Activated CD4-positive, alpha-beta memory T cell treated with anti-CD3 and anti-CD28 coated beads, Interleukin-2, amount 10 ng/mL, durations not matched to agents 7 days and 5 days (primary cell): ENCODE measurements at regions not wholly inside any gene's neighbourhood (a gene's known extent, or its start where the extent isn't known, plus 50 kb on each side); places are given as distances from the start of the nearest gene placed in this dataset.
"Not testable (repeated sequence)": the region's sequence is repeated elsewhere in the genome, so short reads cannot be mapped to it uniquely, and the experiment has no call there.

Experiments
- CTCF ChIA-PET: fragments of 350-600 bp; sonication (Branson Sonifier 250); formaldehyde crosslinking; loops from one replicate; lab custom pipeline; 2021; ENCODE audit warnings: antibody characterized with exemption, inconsistent platforms; lab: Charles Lee
- POLR2A ChIA-PET: fragments of 350-600 bp; sonication (Branson Sonifier 250); formaldehyde crosslinking; loops from one replicate; lab custom pipeline; 2021; ENCODE audit warnings: antibody characterized with exemption; lab: Charles Lee
- DNase-seq: peaks from one replicate; pipeline ENCODE4 v3.0.0-alpha.2; 2020
- H3K27ac Mint-ChIP-seq: one replicate; pipeline ENCODE4 v1.8.0; 2021; ENCODE audit warnings: mild to moderate bottlenecking, mixed read lengths
- H3K27me3 Mint-ChIP-seq: one replicate; pipeline ENCODE4 v1.8.0; 2021; ENCODE audit warnings: mixed read lengths
- H3K36me3 Mint-ChIP-seq: one replicate; pipeline ENCODE4 v1.8.0; 2021; ENCODE audit warnings: low read depth, mixed read lengths
- H3K4me1 Mint-ChIP-seq: one replicate; pipeline ENCODE4 v1.8.0; 2021; ENCODE audit warnings: mixed read lengths
- H3K4me3 Mint-ChIP-seq: one replicate; pipeline ENCODE4 v1.8.0; 2021; ENCODE audit warnings: mild to moderate bottlenecking, mixed read lengths
- H3K9me3 Mint-ChIP-seq: one replicate; pipeline ENCODE4 v1.8.0; 2021; ENCODE audit warnings: mixed read lengths

DNA sequence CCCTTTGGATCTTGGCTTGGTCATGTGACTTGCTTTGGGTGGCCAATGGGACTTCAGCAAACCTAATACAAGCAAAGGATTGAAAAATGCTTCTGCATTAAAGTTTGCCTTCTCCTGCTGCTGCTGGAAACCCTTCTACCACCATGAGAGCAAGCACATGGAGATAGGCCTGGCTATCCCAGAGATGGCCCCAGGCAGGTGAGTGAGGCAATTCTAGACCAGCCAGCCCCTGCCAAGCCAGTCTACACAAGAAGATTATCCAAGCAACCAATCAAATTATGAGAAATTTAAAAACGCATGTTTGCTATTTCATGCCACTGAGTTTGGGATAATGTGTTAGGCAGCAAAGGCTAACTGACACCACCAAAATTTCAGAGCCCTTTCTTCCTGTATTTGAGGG is 274.3 kb downstream of the TFAP2C start:
- Mint-ChIP-seq H3K27me3 (no peaks in the 10 kb centered on the region), H3K27ac (no peak overlapping the region), H3K4me3 (no peak overlapping the region), H3K36me3 (no peaks in the 10 kb centered on the region), H3K9me3 (no peaks in the 10 kb centered on the region), H3K4me1 (no peaks in the 10 kb centered on the region)
- ChIA-PET POLR2A (no interaction called here), CTCF (no interaction called here)
- DNase-seq: no peak

DNA sequence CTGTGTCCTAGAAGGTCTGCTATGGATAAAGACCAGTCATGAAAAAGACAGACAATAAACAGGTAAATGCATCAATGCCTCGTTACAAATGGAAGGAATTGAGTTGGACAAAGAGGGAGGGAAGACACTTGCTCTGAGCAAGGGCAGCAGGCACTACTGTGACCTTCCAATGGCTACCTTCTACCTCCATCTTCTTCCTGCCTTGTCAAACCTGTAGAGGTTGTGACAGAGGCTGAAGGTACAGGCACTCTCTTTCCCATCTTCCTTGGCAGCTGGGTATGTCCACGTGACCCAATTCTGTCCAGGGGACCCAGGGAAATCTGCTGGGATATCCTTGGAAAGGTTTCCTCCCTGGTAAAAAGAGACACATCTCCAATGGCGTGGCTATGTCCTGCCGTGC is 274.8 kb downstream of the TFAP2C start:
- POLR2A ChIA-PET: no interaction called here
- Mint-ChIP-seq H3K9me3 (no peaks in the 10 kb centered on the region), H3K4me3 (no peak overlapping the region), H3K27ac (no peak overlapping the region), H3K27me3 (no peaks in the 10 kb centered on the region), H3K4me1 (no peaks in the 10 kb centered on the region), H3K36me3 (no peaks in the 10 kb centered on the region)
- CTCF ChIA-PET: no interaction called here
- DNase-seq: no peak

DNA sequence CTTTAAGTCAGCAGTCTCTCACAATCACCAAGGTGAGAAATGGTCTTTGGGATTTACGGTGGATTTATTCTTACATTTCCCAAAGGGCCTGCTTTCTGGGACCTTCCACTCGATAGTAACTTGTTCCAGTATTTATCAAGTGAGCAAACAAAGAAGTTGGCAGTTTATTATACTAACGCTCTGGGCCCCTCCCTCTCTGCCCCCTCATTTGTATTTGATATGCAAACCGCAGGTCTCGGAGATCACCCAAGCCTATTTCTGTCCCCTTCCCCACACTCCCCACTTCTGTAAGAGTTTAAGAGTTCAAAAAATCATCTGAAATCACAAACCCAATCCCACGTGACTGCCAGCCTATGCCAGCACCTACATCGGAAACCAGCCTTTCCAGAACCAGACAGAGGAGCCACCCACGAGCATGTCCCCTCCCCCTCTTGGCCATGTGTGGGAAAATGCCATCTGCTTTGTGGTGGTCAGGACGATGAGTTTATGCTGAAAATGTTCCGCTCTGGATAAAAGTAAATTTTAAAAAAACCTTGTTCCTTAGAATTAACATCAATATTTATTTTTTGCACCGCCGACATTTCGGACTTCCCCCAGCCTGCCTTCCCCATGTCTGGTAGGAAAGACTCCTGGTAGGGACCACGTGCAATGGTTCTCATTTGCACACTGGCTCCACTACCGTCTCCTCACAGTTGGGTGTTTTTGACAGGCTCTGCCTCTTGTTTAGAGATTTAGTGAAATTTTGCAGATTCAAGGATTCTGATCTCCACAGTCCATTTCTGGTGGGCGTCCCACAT is 281.0 kb downstream of the TFAP2C start:
- no peaks in the 10 kb centered on the region for H3K9me3 Mint-ChIP-seq
- H3K36me3 Mint-ChIP-seq: no peaks in the 10 kb centered on the region
- no peaks in the 10 kb centered on the region for H3K27me3 Mint-ChIP-seq
- no peaks in the 10 kb centered on the region for H3K4me1 Mint-ChIP-seq
- no peak for DNase-seq
- H3K27ac Mint-ChIP-seq: no peak overlapping the region
- no peak overlapping the region for H3K4me3 Mint-ChIP-seq
- ChIA-PET CTCF (no interaction called here), POLR2A (no interaction called here)

DNA sequence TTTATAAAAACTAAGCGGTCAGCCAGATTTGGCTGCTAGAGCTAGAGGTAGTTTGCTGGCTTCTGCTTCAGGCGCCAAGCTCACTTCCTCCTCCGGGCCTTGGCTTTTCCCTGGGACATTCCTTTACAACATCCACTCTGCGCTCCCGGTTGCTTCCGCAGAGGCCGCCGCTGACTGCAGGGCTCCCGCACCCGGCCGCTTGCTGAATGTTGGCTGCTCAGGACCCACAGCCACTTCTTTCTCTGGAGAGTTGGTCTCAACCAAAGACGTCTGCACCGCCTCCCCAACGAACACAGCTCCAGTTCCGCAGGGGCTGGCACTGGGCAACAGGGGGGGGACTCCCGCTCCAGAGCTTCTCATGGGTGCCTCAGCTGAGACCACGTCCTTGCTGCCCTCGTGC is 282.8 kb downstream of the TFAP2C start:
- ChIA-PET CTCF (no interaction called here), POLR2A (no interaction called here)
- Mint-ChIP-seq H3K9me3 (no peaks in the 10 kb centered on the region), H3K27me3 (no peaks in the 10 kb centered on the region), H3K4me3 (no peak overlapping the region), H3K36me3 (no peaks in the 10 kb centered on the region), H3K27ac (no peak overlapping the region), H3K4me1 (no peaks in the 10 kb centered on the region)
- no peak for DNase-seq

DNA sequence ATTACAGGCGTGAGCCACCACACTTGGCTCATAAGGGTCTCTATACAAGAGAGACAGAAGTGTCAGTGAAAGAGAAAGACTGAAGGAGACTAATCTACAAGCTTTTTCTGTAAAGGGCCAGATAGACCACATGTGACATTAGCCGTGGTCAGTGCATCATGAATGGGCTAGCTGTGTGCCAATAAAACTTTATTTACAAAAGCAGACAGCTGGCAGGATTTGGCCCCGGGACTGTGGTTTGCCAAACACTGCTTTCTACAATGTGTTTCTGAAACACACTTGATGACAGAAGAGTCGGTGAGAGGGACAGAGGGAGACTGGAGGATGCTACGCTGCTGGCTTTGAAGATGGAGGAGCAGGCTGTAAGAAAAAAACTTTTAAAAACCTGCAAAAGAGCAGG is 285.4 kb downstream of the TFAP2C start:
- POLR2A ChIA-PET: no interaction called here
- no peak for DNase-seq
- H3K4me3 Mint-ChIP-seq: no peak overlapping the region
- no peaks in the 10 kb centered on the region for H3K9me3 Mint-ChIP-seq
- H3K4me1 Mint-ChIP-seq: no peaks in the 10 kb centered on the region
- no peaks in the 10 kb centered on the region for H3K27me3 Mint-ChIP-seq
- no peak overlapping the region for H3K27ac Mint-ChIP-seq
- H3K36me3 Mint-ChIP-seq: no peaks in the 10 kb centered on the region
- CTCF ChIA-PET: no interaction called here

DNA sequence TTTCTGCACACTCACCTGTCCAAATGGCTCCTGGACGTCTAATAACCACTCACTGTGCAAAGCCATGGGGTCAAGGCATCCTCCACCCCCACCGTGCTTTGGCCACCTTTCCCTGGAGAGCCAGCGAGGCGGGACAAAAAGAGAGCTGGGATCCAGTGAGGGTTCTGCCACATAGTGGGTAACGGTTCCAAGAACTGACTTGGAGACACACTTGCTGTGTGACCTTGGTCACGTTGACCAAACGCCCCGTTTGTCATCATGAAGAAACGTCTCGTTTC is 287.2 kb downstream of the TFAP2C start:
- no peaks in the 10 kb centered on the region for H3K4me1 Mint-ChIP-seq
- H3K9me3 Mint-ChIP-seq: no peaks in the 10 kb centered on the region
- no peak for DNase-seq
- H3K27me3 Mint-ChIP-seq: no peaks in the 10 kb centered on the region
- POLR2A ChIA-PET: no interaction called here
- CTCF ChIA-PET: no interaction called here
- no peak overlapping the region for H3K27ac Mint-ChIP-seq
- no peaks in the 10 kb centered on the region for H3K36me3 Mint-ChIP-seq
- no peak overlapping the region for H3K4me3 Mint-ChIP-seq

DNA sequence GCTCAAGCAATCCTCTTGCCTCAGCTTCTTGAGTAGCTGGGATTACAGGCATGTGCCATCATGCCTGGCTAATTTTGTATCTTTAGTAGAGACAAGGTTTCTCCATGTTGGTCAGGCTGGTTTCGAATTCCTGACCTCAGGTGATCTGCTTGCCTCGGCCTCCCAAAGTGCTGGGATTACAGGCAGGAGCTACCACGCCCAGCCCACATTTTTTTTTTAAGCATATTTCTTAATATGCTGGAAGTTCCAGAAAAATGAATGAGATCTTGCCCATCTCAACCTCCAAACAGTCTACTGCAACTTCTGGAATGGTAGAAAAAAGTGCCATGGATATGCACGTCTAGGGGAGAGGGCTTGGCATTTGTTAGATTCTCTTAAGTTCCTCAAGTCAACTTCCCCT is 290.9 kb downstream of the TFAP2C start:
- POLR2A ChIA-PET, H3K4me3 Mint-ChIP-seq, CTCF ChIA-PET, H3K27ac Mint-ChIP-seq, H3K9me3 Mint-ChIP-seq, H3K4me1 Mint-ChIP-seq, H3K36me3 Mint-ChIP-seq, DNase-seq: not testable (repeated sequence)
- H3K27me3 Mint-ChIP-seq: peaks cover 18% of the 10 kb centered on the region

DNA sequence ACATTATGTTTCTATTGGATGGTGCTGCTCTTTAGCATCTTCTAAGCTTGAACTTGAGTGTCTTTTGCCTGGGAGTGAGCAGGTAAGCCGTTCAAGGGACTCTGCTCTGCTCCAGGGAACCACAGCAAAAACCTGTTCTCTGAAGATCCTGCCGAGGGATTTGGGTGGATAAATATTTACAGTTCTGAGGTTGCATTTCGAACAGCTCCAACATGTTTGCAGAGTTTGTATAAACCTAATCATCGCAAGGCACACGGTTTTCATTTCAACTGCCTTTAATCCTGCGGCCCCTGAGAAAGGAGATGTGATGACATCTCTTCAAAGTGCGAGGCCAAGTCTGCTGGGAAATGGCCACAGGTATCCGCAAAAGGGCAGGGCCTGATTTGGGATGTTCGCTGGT is 293.4 kb downstream of the TFAP2C start:
- no peak overlapping the region for H3K4me3 Mint-ChIP-seq
- H3K36me3 Mint-ChIP-seq: peaks cover 3% of the 10 kb centered on the region
- H3K27me3 Mint-ChIP-seq: peaks cover 41% of the 10 kb centered on the region
- H3K4me1 Mint-ChIP-seq: no peaks in the 10 kb centered on the region
- DNase-seq: no peak
- ChIA-PET POLR2A (no interaction called here), CTCF (no interaction called here)
- no peaks in the 10 kb centered on the region for H3K9me3 Mint-ChIP-seq
- H3K27ac Mint-ChIP-seq: no peak overlapping the region

DNA sequence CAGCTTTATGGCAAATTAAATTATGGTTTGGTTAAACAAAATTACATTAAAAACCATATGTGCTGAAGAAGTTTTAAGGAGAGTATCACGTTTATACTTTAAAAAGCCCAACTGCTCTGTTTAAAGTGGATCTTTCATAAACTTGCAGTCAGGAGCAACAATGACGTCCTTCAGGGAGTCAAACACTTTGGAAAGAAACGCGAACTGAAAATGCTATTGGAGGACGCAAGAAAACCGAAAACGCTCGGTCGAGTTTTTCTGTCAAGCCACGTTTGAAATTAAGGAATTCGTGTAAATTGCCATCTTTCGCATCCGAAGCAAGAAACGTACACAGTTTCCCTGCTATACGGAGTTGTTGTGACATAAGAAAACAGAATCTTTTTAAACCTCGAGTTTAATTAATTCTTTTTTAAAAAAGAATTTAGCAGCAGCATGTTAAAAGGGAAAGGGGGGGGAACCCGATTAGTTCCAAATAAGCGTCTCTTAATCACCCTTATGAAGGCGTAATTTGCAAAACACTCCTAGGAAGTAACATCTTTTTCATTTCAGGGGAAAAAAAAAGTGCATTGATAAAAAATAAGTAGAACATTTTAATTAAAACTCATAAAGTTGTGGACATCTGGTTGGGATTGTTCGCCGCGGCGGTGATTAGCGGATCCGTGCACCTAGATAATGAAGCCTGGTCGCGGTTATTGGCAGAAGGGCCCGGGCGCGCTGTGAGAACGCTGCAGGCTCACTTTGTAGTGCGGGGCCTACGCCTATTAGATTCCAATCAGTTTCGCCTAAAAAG is 295.4 kb downstream of the TFAP2C start:
- CTCF ChIA-PET: no interaction called here
- Mint-ChIP-seq H3K4me3 (no peak overlapping the region), H3K27ac (no peak overlapping the region), H3K27me3 (peaks cover 58% of the 10 kb centered on the region), H3K4me1 (no peaks in the 10 kb centered on the region), H3K9me3 (no peaks in the 10 kb centered on the region), H3K36me3 (peaks cover 3% of the 10 kb centered on the region)
- DNase-seq: no peak
- POLR2A ChIA-PET: no interaction called here

DNA sequence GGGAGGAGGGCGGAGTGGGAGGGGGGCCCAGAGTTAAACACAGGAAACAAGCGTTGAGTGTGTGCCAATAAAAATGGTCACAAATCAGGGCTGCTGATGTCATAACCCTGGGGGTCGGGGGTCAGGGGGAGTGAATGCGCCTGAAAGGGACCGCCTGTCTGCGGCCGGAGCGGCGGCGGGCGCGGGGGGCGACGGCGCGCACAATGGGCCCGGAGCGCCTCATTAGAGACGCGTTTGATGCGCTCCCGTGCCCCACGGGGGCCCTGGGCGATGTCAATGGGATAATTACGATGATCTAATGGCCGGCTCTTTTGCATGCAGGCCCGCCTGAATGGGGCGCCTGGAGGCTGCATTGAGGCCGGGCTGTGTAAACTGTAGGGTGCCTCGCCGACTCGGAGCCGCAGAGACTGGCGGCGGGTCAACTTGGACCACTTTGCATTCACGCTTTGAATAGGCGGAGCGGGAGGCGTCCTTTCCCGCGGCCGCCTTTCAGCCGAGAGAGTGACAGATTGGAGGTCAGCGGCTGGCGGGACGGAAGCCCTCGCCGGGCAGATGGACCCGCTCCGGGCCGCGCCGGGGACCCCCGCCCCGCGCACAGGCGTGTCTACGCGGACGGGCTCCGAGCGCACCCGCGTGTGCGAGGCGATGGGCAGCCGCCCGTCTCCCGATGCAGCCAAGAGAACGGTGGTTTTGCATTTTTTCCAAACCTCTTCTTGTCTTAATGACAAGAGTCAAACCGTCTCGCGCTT is 296.1 kb downstream of the TFAP2C start:
- Mint-ChIP-seq H3K27ac (no peak overlapping the region), H3K9me3 (no peaks in the 10 kb centered on the region), H3K36me3 (peaks cover 3% of the 10 kb centered on the region), H3K27me3 (peaks cover 64% of the 10 kb centered on the region), H3K4me1 (no peaks in the 10 kb centered on the region), H3K4me3 (no peak overlapping the region)
- POLR2A ChIA-PET: no interaction called here
- CTCF ChIA-PET: no interaction called here
- DNase-seq: no peak

DNA sequence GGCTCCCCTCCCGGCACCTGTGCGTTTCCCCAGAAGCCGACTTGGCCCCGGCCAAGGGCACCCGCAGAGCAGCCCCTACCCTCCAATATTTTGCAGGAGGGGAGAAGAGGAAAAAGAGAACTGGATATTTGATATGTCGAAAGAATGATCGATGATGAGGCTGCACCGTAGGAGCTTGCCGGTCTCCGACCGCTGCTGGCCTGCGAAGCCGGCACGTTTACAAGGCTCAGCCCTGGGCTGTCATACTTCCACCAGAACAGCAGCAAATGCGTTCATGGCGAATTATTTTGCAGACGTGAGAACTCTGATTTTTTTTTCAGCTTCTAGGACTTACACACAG is 296.7 kb downstream of the TFAP2C start:
- H3K36me3 Mint-ChIP-seq: peaks cover 3% of the 10 kb centered on the region
- H3K9me3 Mint-ChIP-seq: no peaks in the 10 kb centered on the region
- no peak overlapping the region for H3K4me3 Mint-ChIP-seq
- H3K4me1 Mint-ChIP-seq: no peaks in the 10 kb centered on the region
- CTCF ChIA-PET: no interaction called here
- peaks cover 64% of the 10 kb centered on the region for H3K27me3 Mint-ChIP-seq
- POLR2A ChIA-PET: no interaction called here
- no peak for DNase-seq
- H3K27ac Mint-ChIP-seq: no peak overlapping the region

DNA sequence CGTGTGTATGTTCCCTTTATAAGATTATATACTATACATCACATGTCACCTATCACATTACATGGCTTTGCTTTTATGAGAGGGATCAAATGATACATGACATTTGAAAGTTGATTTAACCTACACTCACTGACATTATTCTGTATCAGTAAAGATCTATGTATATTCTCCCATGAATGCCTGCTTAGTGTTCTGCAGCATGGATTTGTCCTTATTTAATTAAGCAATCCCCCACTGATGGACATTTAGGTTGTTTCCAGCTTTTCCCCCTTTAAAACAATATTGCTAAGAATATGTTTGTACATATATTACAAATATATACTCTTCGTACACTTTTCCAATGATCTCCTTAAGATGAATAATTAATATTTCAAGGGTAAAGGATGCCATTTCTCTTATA is 297.4 kb downstream of the TFAP2C start:
- DNase-seq: no peak
- Mint-ChIP-seq H3K27me3 (peaks cover 64% of the 10 kb centered on the region), H3K36me3 (peaks cover 3% of the 10 kb centered on the region), H3K27ac (no peak overlapping the region), H3K4me3 (no peak overlapping the region), H3K9me3 (no peaks in the 10 kb centered on the region), H3K4me1 (no peaks in the 10 kb centered on the region)
- ChIA-PET CTCF (no interaction called here), POLR2A (no interaction called here)

DNA sequence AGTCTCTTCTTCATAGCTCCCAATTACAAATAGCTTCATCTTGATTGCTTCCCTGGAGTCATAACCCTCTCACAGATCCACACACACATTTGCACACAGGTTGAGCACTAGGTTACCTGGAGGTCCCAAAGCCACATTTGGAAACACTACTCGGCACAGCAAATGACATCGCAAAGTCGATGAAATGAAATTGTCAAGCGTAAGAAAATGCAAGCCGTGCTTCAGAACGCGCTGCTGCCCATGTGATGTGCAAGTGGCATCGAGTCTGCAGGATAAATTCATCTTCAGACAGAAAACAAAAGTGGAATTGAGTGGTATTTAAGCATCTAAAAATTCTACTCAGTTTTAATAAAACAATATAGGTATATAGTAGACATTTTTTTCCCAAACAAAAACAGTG is 298.0 kb downstream of the TFAP2C start:
- Mint-ChIP-seq H3K27me3 (peaks cover 64% of the 10 kb centered on the region), H3K36me3 (peaks cover 3% of the 10 kb centered on the region), H3K4me1 (no peaks in the 10 kb centered on the region), H3K9me3 (no peaks in the 10 kb centered on the region), H3K27ac (no peak overlapping the region), H3K4me3 (no peak overlapping the region)
- CTCF ChIA-PET: no interaction called here
- no peak for DNase-seq
- POLR2A ChIA-PET: no interaction called here
